Cardiac fibroblast (primary cell): ENCODE measurements at regions not wholly inside any gene's neighbourhood (a gene's known extent, or its start where the extent isn't known, plus 50 kb on each side); places are given as distances from the start of the nearest gene placed in this dataset.

ENCODE experiments used
- DNase-seq, 2 donors: peaks; one replicate each; pipeline versions ENCODE4 v3.0.0 to v3.0.0-alpha.2; 2010; ENCODE audit warnings: low read depth in 2 of 2
- H3K4me3 ChIP-seq, 2 donors: replicated peaks in 1 of 2; 1 replicate in 1 of 2; 2 replicates in 1 of 2; pipeline ENCODE4 v1.5.1; 2011; ENCODE audit warnings: low read depth in 2 of 2, low read length in 2 of 2, mild to moderate bottlenecking in 2 of 2, moderate library complexity in 1 of 2
- CTCF ChIP-seq: IDR thresholded peaks from one replicate; pipeline ENCODE4 v1.5.1; 2011; ENCODE audit warnings: low read depth, mild to moderate bottlenecking, low read length, inconsistent platforms

GRCh38 chr2:188039307-188039706 is 252.4 kb upstream of the GULP1 start:
- DNase-seq, result no peak
- no peak overlapping the region for H3K4me3 ChIP-seq
- no peak for TF ChIP-seq CTCF

GRCh38 chr2:188042412-188042811 is 249.3 kb upstream of the GULP1 start:
- H3K4me3 ChIP-seq, result no peak overlapping the region
- no peak for TF ChIP-seq CTCF
- peak; percentile 54 to 70 for DNase-seq

GRCh38 chr2:188045016-188045415 is 246.7 kb upstream of the GULP1 start:
- DNase-seq, result no peak
- no peak overlapping the region for H3K4me3 ChIP-seq
- TF ChIP-seq CTCF, result no peak

GRCh38 chr2:188046437-188046836 is 245.2 kb upstream of the GULP1 start:
- no peak overlapping the region for H3K4me3 ChIP-seq
- DNase-seq, result peak in 1 of 2 donors; percentile 6
- no peak for TF ChIP-seq CTCF

GRCh38 chr2:188047735-188048134 is 243.9 kb upstream of the GULP1 start:
- no peak for DNase-seq
- no peak overlapping the region for H3K4me3 ChIP-seq
- TF ChIP-seq CTCF, result no peak

GRCh38 chr2:188050726-188051125 is 240.9 kb upstream of the GULP1 start:
- TF ChIP-seq CTCF, result no peak
- H3K4me3 ChIP-seq, result no peak overlapping the region
- no peak for DNase-seq

GRCh38 chr2:188051706-188052105 is 240.0 kb upstream of the GULP1 start:
- TF ChIP-seq CTCF, result no peak
- DNase-seq, result peak in 1 of 2 donors; percentile 16
- no peak overlapping the region for H3K4me3 ChIP-seq
